Ovary (tissue), 3 donors: ENCODE measurements at regions not wholly inside any gene's neighbourhood (a gene's known extent, or its start where the extent isn't known, plus 50 kb on each side); places are given as distances from the start of the nearest gene placed in this dataset.

Experiments used
- POLR2A ChIP-seq: fragments of 450-650 bp; IDR thresholded peaks from one replicate; pipeline ENCODE4 v1.6.1; 2017; ENCODE audit warnings: antibody characterized with exemption, mild to moderate bottlenecking, moderate library complexity
- TF ChIP-seq, protein P1 (sequence below), 3 donors: fragments of 450-650 bp in 2 of 3; fragments of 200-600 bp in 1 of 3; IDR thresholded peaks; one replicate each; pipeline versions ENCODE4 v1.5.1 to v1.8.0; 2016 to 2022; ENCODE audit warnings: antibody characterized with exemption in 3 of 3, mild to moderate bottlenecking in 1 of 3
- donor health status: DM: no; HTN: no; CAD: no.

DNA sequence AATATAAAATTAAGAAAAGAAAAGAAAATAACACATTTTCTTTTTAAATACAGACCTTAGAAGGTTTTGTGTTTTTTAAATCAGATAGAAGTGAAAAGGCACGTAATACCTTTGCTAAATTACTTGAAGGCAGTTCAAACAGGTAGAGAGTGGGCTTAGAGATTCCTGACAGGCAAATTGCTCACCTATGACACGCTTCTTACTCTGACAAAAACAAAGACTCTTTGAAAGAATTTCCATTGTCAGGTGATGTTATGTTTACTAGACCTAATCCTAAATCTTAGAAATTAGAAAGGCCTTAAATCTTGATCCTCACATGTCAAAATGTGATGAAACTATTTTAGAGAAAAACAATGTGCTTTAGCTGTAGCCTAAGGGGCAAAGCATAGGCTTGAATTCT, 522.9 kb downstream of the SOX11 start:
- TF ChIP-seq POLR2A, result no peak
- TF ChIP-seq, protein P1, sequence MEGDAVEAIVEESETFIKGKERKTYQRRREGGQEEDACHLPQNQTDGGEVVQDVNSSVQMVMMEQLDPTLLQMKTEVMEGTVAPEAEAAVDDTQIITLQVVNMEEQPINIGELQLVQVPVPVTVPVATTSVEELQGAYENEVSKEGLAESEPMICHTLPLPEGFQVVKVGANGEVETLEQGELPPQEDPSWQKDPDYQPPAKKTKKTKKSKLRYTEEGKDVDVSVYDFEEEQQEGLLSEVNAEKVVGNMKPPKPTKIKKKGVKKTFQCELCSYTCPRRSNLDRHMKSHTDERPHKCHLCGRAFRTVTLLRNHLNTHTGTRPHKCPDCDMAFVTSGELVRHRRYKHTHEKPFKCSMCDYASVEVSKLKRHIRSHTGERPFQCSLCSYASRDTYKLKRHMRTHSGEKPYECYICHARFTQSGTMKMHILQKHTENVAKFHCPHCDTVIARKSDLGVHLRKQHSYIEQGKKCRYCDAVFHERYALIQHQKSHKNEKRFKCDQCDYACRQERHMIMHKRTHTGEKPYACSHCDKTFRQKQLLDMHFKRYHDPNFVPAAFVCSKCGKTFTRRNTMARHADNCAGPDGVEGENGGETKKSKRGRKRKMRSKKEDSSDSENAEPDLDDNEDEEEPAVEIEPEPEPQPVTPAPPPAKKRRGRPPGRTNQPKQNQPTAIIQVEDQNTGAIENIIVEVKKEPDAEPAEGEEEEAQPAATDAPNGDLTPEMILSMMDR (IDR thresholded peaks at IDR 0.05), result no peak
